Lower leg skin (tissue), 3 donors: ENCODE measurements at regions not wholly inside any gene's neighbourhood (a gene's known extent, or its start where the extent isn't known, plus 50 kb on each side); places are given as distances from the start of the nearest gene placed in this dataset.

Source experiments
- POLR2A ChIP-seq, 2 donors: fragments of 450-650 bp; IDR thresholded peaks; one replicate each; pipeline ENCODE4 v1.6.1; 2016 to 2017; ENCODE audit warnings: antibody characterized with exemption in 2 of 2, mild to moderate bottlenecking in 1 of 2, moderate library complexity in 1 of 2
- TF ChIP-seq, protein P1 (sequence below), 3 donors: fragments of 450-650 bp; IDR thresholded peaks; one replicate each; pipeline ENCODE4 v1.5.1; 2016; ENCODE audit warnings: antibody characterized with exemption in 3 of 3, mild to moderate bottlenecking in 3 of 3, moderate library complexity in 2 of 3

DNA sequence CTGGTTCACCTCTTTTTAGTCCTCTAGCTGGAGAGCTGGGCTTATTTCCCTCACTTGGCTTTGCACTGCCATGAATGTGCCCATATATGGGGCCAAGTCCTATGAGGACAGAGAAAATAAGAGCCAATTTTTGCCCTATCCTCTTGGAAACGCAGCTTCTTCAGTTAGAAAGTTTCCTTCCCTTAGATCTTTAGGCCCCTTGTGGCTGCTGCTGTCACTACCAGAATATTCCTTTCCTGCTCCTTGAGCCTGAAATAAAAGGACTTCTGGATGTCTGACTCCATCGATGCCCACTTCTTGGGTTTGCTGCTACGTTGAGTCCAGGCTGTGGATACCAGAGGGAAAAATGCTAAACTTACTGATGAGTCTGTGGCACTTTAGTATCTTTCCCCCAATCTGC is 487.1 kb downstream of the GRIN2A start:
- TF ChIP-seq, protein P1, sequence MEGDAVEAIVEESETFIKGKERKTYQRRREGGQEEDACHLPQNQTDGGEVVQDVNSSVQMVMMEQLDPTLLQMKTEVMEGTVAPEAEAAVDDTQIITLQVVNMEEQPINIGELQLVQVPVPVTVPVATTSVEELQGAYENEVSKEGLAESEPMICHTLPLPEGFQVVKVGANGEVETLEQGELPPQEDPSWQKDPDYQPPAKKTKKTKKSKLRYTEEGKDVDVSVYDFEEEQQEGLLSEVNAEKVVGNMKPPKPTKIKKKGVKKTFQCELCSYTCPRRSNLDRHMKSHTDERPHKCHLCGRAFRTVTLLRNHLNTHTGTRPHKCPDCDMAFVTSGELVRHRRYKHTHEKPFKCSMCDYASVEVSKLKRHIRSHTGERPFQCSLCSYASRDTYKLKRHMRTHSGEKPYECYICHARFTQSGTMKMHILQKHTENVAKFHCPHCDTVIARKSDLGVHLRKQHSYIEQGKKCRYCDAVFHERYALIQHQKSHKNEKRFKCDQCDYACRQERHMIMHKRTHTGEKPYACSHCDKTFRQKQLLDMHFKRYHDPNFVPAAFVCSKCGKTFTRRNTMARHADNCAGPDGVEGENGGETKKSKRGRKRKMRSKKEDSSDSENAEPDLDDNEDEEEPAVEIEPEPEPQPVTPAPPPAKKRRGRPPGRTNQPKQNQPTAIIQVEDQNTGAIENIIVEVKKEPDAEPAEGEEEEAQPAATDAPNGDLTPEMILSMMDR (IDR thresholded peaks at IDR 0.05): no peak
- no peak for TF ChIP-seq POLR2A (IDR thresholded peaks at IDR 0.05)
